ENCODE measurements at regions not wholly inside any gene's neighbourhood (a gene's known extent, or its start where the extent isn't known, plus 50 kb on each side); places are given as distances from the start of the nearest gene placed in this dataset.

- CTCF ChIA-PET (ENCODE audit: partially characterized antibody): interaction anchor here (1.0 kb wide), 1 partner anchor 13 kb away, joined by 4 read pairs; no protein-coding TSS in a partner anchor
- Histone ChIP-seq H2BK12ac (ENCODE audit: low read depth, low read length) (no peak overlapping the region), H2BK5ac (ENCODE audit: low read depth, low read length) (no peak overlapping the region), H4K20me1 (replicated peaks in 1 of 2; ENCODE audit: control insufficient read depth in 1 of 2, insufficient read depth in 2 of 2, low read length in 2 of 2) (no peaks in the 10 kb centered on the region), H3K79me2 (ENCODE audit: control insufficient read depth in 1 of 2, insufficient read depth in 2 of 2, low read length in 2 of 2) (no peaks in the 10 kb centered on the region), H3K9ac (replicated peaks in 1 of 4; ENCODE audit: extremely low read depth in 1 of 4, low read depth in 3 of 4, low read length in 3 of 4) (no peak overlapping the region), H3K36me3 (ENCODE audit: control insufficient read depth in 2 of 4, insufficient read depth in 4 of 4, low read length in 3 of 4) (no peaks in the 10 kb centered on the region), H4K8ac (ENCODE audit: extremely low read depth, insufficient read depth, low read length) (no peak overlapping the region), H3K4me3 (ENCODE audit: extremely low read depth in 1 of 4, insufficient read depth in 2 of 4, low read depth in 3 of 4, low read length in 4 of 4) (no peak overlapping the region), H3K9me3 (ENCODE audit: insufficient read depth in 2 of 2, low read depth in 1 of 2, low read length in 1 of 2) (no peaks in the 10 kb centered on the region), H3K27ac (ENCODE audit: low read depth, low read length) (no peak overlapping the region), H3K4me1 (replicated peaks in 1 of 4; ENCODE audit: control insufficient read depth in 3 of 4, insufficient read depth in 4 of 4, low read length in 3 of 4) (peaks cover 0 to 2% (median 1%) of the 10 kb centered on the region in 4 experiments; a peak in 3 of 7 replicates), H3K23ac (ENCODE audit: insufficient read length) (no peak overlapping the region), H2BK20ac (ENCODE audit: low read length) (no peak overlapping the region), H2AK5ac (ENCODE audit: low read depth, low read length) (no peak overlapping the region), H4K5ac (ENCODE audit: insufficient read length, low read depth, low read length) (no peak overlapping the region), H2BK120ac (replicated peaks; ENCODE audit: low read depth, low read length) (no peak overlapping the region), H3K79me1 (ENCODE audit: low read depth, low read length) (no peaks in the 10 kb centered on the region), H3K14ac (ENCODE audit: insufficient read length) (no peak overlapping the region), H3K4me2 (ENCODE audit: insufficient read depth in 1 of 2, low read depth in 2 of 2, low read length in 2 of 2) (no peak overlapping the region), H3K18ac (ENCODE audit: extremely low read depth, low read length) (no peak overlapping the region), H3K27me3 (replicated peaks in 1 of 4; ENCODE audit: control insufficient read depth in 3 of 4, extremely low read depth in 1 of 4, insufficient read depth in 3 of 4, low read length in 3 of 4) (no peaks in the 10 kb centered on the region), H3K4ac (replicated peaks; ENCODE audit: insufficient read length, low read depth, low read length) (no peak overlapping the region), H4K91ac (replicated peaks; ENCODE audit: insufficient read length, low read length) (no peak overlapping the region), H3K23me2 (ENCODE audit: low read depth, low read length) (no peaks in the 10 kb centered on the region), H3K56ac (replicated peaks; ENCODE audit: insufficient read length, low read depth, low read length) (no peak overlapping the region), H2AFZ (ENCODE audit: low read length) (no peak overlapping the region), H2BK15ac (ENCODE audit: low read length) (no peak overlapping the region)
- 95% methylated on average over 3 of the region's 3 CpGs; no CpG with 5 or more reads in 1 of the 2 experiments for WGBS, 2 experiments (ENCODE audit: extremely low coverage in 1 of 2, insufficient coverage in 1 of 2, insufficient read length in 1 of 2, insufficient replicate concordance in 2 of 2, low coverage in 1 of 2, low lambda C conversion rate in 2 of 2, missing lambda C conversion rate in 1 of 2)
- TF ChIP-seq BRCA1 (IDR thresholded peaks at IDR 0.05; ENCODE audit: low read depth, low read length): no peak
- TF ChIP-seq POU5F1 (IDR thresholded peaks at IDR 0.05; ENCODE audit: low read depth, low read length): no peak
- no peak for TF ChIP-seq TAF1 (IDR thresholded peaks at IDR 0.05; ENCODE audit: low read depth, low read length)
- POLR2A ChIA-PET (ENCODE audit: partially characterized antibody): interaction anchor here (0.6 kb wide), 1 partner anchor 34 kb away, joined by 3 read pairs; no protein-coding TSS in a partner anchor
- FAIRE-seq (no peak), DNase-seq (ENCODE audit: low read depth in 1 of 2, low spot score in 2 of 2) (no peak)
Measured at GRCh38 chr15:95772982-95773381, 557.5 kb upstream of the NR2F2 start.

Measured in H1 (cell line).